ENCODE measurements at regions not wholly inside any gene's neighbourhood (a gene's known extent, or its start where the extent isn't known, plus 50 kb on each side); places are given as distances from the start of the nearest gene placed in this dataset.

DNA sequence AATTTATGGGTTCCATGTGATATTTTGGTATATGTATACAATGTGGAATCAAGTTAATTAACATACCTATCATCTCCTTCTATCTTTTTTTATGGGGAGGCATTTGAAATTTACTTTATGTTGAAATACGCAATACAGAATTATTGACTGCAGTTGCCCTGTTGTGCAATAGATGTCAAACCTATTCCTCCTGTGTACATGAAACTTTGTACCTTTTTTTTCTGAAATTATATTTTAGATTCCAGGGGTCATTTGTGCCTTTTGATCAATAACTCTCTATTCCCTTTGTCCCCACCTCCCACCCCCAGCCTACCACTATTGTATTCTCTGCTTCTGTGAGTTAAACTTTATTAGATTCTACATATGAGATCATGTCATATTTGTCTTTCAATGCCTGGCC is 369.9 kb downstream of the FSIP2 start:
- TF ChIP-seq POLR2A (IDR thresholded peaks at IDR 0.05) (no peak), CTCF (IDR thresholded peaks at IDR 0.05) (no peak)

Measured in esophagus squamous epithelium (tissue), 4 donors.